Glutamatergic neuron (in vitro differentiated cells): ENCODE measurements at regions not wholly inside any gene's neighbourhood (a gene's known extent, or its start where the extent isn't known, plus 50 kb on each side); places are given as distances from the start of the nearest gene placed in this dataset.

ENCODE experiments used
- DNase-seq: peaks from one replicate; pipeline ENCODE4 v3.0.0; 2022
- H3K27ac Mint-ChIP-seq: one replicate; pipeline ENCODE4 v1.8.0; 2020; ENCODE audit warnings: mild to moderate bottlenecking, mixed read lengths, inconsistent platforms; ENCODE audit not compliant: unreplicated experiment
- H3K27me3 Mint-ChIP-seq: one replicate; pipeline ENCODE4 v1.8.0; 2020; ENCODE audit warnings: mild to moderate bottlenecking, moderate library complexity, mixed read lengths, inconsistent platforms; ENCODE audit not compliant: unreplicated experiment
- H3K36me3 Mint-ChIP-seq: one replicate; pipeline ENCODE4 v1.8.0; 2020; ENCODE audit warnings: mild to moderate bottlenecking, mixed read lengths, inconsistent platforms; ENCODE audit not compliant: unreplicated experiment
- H3K4me1 Mint-ChIP-seq: one replicate; pipeline ENCODE4 v1.8.0; 2020; ENCODE audit warnings: mild to moderate bottlenecking, low read depth, mixed read lengths, inconsistent platforms; ENCODE audit not compliant: unreplicated experiment
- H3K4me3 Mint-ChIP-seq: one replicate; pipeline ENCODE4 v1.8.0; 2020; ENCODE audit warnings: mild to moderate bottlenecking, mixed read lengths, inconsistent platforms; ENCODE audit not compliant: unreplicated experiment
- H3K9me3 Mint-ChIP-seq: one replicate; pipeline ENCODE4 v1.8.0; 2020; ENCODE audit warnings: mild to moderate bottlenecking, moderate library complexity, mixed read lengths, inconsistent platforms; ENCODE audit not compliant: unreplicated experiment
- TF ChIP-seq, protein P1 (sequence below): fragments of 200-600 bp; sonication (generic); IDR thresholded peaks from one replicate; pipeline ENCODE4 v1.5.0; 2021; ENCODE audit not compliant: partially characterized antibody, unreplicated experiment

DNA sequence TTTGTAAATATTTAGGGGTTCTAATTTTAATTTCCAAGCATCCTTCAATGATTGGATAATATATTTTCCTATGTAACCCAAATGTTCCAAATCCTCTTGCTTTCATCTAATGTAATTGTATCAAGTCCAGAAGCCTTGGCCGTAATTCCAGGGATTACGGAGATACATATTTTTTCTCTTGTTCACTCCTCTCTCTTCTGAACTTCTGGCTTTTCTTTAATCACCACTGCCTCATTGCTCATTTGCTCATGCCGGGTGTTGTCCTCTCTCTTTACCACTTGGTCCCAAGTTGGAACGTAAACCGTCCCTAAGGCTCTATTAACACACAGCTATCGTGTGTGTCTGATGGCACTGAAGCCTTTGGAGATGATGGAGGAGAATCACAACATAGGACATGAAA is 188.7 kb upstream of the COL3A1 start:
- TF ChIP-seq, protein P1, sequence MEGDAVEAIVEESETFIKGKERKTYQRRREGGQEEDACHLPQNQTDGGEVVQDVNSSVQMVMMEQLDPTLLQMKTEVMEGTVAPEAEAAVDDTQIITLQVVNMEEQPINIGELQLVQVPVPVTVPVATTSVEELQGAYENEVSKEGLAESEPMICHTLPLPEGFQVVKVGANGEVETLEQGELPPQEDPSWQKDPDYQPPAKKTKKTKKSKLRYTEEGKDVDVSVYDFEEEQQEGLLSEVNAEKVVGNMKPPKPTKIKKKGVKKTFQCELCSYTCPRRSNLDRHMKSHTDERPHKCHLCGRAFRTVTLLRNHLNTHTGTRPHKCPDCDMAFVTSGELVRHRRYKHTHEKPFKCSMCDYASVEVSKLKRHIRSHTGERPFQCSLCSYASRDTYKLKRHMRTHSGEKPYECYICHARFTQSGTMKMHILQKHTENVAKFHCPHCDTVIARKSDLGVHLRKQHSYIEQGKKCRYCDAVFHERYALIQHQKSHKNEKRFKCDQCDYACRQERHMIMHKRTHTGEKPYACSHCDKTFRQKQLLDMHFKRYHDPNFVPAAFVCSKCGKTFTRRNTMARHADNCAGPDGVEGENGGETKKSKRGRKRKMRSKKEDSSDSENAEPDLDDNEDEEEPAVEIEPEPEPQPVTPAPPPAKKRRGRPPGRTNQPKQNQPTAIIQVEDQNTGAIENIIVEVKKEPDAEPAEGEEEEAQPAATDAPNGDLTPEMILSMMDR = no peak
- Mint-ChIP-seq H3K36me3 (no peaks in the 10 kb centered on the region), H3K27ac (no peak overlapping the region), H3K27me3 (no peaks in the 10 kb centered on the region), H3K9me3 (no peaks in the 10 kb centered on the region), H3K4me1 (peaks cover 3% of the 10 kb centered on the region), H3K4me3 (no peak overlapping the region)
- no peak for DNase-seq

DNA sequence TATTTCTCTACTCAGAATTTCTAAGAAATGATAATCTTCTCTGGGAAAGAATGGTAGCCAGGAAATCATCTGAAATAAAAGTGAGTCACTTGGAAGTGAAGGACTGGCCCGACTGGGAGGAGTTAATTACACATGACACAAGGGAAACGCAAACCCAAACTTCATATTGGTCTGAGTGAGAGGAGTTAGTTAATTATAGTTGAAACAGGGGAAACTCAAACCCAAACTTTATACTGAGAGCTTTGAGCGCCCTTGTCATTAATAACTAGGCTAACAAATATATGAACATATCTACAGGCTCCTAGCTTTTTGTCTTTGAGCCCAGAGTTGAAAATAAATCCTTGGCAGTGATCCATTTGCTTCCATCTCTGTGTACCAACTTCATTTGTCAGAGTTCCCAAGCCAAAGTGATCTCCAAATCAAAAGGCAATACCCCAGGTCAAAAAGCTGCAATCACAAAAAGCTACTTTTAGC is 187.8 kb upstream of the COL3A1 start:
- TF ChIP-seq, protein P1 = no peak
- no peak for DNase-seq
- H3K27me3 Mint-ChIP-seq = no peaks in the 10 kb centered on the region
- no peaks in the 10 kb centered on the region for H3K36me3 Mint-ChIP-seq
- H3K9me3 Mint-ChIP-seq = no peaks in the 10 kb centered on the region
- H3K4me3 Mint-ChIP-seq = no peak overlapping the region
- no peak overlapping the region for H3K27ac Mint-ChIP-seq
- H3K4me1 Mint-ChIP-seq = peaks cover 3% of the 10 kb centered on the region

DNA sequence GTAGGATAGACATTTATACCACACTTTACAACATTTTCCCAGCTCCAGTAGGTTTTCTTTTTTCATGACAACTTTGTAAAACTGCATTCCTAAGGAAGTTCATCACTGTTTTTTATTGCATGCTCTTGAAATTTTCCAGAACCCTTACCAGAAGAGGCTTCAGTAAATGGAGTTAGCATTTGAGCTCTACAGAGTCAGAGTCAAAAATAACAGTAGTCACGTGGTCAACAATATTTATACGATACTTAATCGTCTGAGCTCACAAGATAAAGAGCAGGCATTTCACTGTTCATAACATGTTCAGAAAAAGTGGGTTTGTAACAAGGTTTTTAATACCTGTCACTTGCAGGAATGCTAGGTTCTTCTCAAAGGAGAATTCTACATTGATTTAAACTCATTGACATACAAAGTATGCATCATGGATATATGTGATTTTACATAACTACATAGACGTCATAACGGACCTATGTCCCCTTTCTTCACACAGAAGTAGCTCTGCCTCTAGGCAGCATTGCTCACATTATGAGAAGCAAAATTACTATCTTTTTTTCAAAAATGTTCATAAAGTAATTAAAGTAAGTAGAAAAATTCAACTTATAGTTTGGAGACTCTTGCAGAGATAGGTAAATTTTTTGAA is 187.0 kb upstream of the COL3A1 start:
- Mint-ChIP-seq H3K4me1 (peaks cover 3% of the 10 kb centered on the region), H3K27ac (no peak overlapping the region), H3K27me3 (no peaks in the 10 kb centered on the region), H3K9me3 (no peaks in the 10 kb centered on the region), H3K4me3 (no peak overlapping the region), H3K36me3 (no peaks in the 10 kb centered on the region)
- DNase-seq = no peak
- TF ChIP-seq, protein P1 = no peak

DNA sequence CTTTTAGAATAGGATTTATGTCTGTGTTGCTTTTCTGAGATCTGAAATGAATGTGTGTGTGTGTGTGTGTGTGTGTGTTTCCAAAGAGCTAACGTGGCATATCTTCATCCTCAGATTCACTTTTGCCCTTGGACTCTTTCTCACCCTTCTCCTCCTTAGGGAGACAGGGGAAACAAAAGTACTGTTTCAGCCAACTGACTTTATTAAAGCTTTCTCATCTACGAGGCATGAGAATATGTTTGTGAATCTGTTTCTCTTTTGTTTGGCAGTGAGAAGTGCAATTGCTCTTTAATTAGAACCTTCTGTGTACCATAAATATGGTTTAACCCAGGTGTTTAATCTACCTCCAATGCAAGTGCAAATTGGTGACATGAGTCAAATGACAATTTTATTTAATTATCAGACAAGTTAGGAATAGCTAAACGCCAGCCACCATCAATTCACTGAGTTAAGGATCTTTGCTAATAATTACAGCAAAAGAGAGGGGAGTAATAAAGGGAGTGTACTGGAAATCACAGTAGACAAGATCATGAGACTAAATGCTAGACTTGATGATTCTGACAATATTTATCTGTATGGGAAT is 186.4 kb upstream of the COL3A1 start:
- Mint-ChIP-seq H3K27me3 (no peaks in the 10 kb centered on the region), H3K27ac (no peak overlapping the region), H3K4me1 (peaks cover 3% of the 10 kb centered on the region), H3K4me3 (no peak overlapping the region), H3K36me3 (no peaks in the 10 kb centered on the region), H3K9me3 (no peaks in the 10 kb centered on the region)
- DNase-seq = no peak
- TF ChIP-seq, protein P1 = no peak

DNA sequence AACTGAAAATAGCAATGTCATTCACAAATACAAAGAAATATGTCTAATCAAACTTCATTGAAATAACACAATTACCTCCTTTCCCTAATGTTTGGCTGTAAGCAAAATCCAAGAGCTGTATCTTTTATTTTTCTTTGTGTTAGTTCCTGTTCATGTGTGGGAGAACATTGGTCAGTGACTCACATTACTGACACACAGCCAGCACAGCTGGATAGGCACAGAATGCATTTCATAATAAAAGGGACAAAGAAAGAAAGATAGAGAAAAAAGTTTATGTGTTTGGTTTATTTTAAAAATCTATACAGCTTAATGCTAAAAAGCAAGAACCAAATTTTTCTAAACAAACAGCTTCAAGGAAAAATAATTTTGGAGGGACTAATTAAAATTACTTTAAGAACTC is 185.6 kb upstream of the COL3A1 start:
- H3K9me3 Mint-ChIP-seq = no peaks in the 10 kb centered on the region
- TF ChIP-seq, protein P1 = no peak
- DNase-seq = no peak
- no peak overlapping the region for H3K4me3 Mint-ChIP-seq
- H3K27ac Mint-ChIP-seq = no peak overlapping the region
- peaks cover 3% of the 10 kb centered on the region for H3K4me1 Mint-ChIP-seq
- no peaks in the 10 kb centered on the region for H3K27me3 Mint-ChIP-seq
- H3K36me3 Mint-ChIP-seq = no peaks in the 10 kb centered on the region
